Activated naive CD8-positive, alpha-beta T cell (primary cell): ENCODE measurements at regions not wholly inside any gene's neighbourhood (a gene's known extent, or its start where the extent isn't known, plus 50 kb on each side); places are given as distances from the start of the nearest gene placed in this dataset.
"Not testable (repeated sequence)": the region's sequence is repeated elsewhere in the genome, so short reads cannot be mapped to it uniquely, and the experiment has no call there.

ENCODE experiments used
- H3K27ac Mint-ChIP-seq: one replicate; pipeline ENCODE4 v1.8.0; 2021; ENCODE audit warnings: mixed read lengths
- H3K27me3 Mint-ChIP-seq: one replicate; pipeline ENCODE4 v1.8.0; 2021; ENCODE audit warnings: mixed read lengths
- H3K36me3 Mint-ChIP-seq: one replicate; pipeline ENCODE4 v1.8.0; 2021; ENCODE audit warnings: mixed read lengths
- H3K4me1 Mint-ChIP-seq: one replicate; pipeline ENCODE4 v1.8.0; 2021; ENCODE audit warnings: low read depth, mixed read lengths
- H3K4me3 Mint-ChIP-seq: one replicate; pipeline ENCODE4 v1.8.0; 2021; ENCODE audit warnings: mild to moderate bottlenecking, mixed read lengths
- H3K9me3 Mint-ChIP-seq: one replicate; pipeline ENCODE4 v1.8.0; 2021; ENCODE audit warnings: low read depth, mixed read lengths

DNA sequence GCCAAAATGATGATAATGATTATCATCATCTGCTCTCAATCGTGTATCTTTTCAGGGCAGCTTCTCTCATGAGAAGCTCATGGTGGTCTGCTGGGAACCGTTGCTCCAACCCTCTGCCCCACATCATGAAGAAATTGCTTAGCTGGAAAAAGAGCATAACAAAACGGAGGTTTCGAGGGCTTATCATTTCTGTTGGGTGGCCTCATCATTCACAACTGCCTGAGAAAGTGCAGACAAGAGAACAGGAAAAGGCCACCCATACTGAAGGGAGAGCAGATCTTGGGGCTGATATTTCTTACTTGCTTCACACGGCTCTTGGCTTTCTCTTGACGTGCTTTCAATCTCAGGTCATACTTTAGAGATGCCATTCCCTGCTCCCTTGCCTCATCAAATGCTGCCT is 471.6 kb downstream of the CD83 start:
- no peaks in the 10 kb centered on the region for H3K9me3 Mint-ChIP-seq
- no peak overlapping the region for H3K4me3 Mint-ChIP-seq
- no peaks in the 10 kb centered on the region for H3K27me3 Mint-ChIP-seq
- no peak overlapping the region for H3K27ac Mint-ChIP-seq
- no peaks in the 10 kb centered on the region for H3K4me1 Mint-ChIP-seq
- no peaks in the 10 kb centered on the region for H3K36me3 Mint-ChIP-seq

DNA sequence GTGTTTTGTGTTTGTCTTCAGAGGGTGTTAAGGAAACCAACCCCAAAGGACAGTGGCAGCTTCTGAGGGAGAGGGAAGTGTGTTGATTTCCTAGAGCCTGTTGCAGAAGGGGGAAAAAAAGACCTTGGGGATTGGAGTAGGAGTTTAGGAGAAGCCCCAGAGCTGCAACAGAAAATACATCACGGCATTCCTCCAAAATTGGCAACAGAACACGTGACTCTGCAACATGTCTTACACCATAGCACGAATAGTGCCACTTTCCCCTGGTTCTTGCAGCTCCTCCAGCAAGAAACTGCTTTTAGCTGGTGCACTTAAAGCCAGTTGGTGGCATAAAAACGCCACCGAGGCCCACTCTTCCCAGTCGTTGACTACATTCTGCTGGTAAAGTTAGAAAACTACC is 473.0 kb downstream of the CD83 start:
- H3K4me3 Mint-ChIP-seq: no peak overlapping the region
- H3K9me3 Mint-ChIP-seq: no peaks in the 10 kb centered on the region
- H3K4me1 Mint-ChIP-seq: no peaks in the 10 kb centered on the region
- H3K27ac Mint-ChIP-seq: no peak overlapping the region
- no peaks in the 10 kb centered on the region for H3K27me3 Mint-ChIP-seq
- H3K36me3 Mint-ChIP-seq: no peaks in the 10 kb centered on the region

DNA sequence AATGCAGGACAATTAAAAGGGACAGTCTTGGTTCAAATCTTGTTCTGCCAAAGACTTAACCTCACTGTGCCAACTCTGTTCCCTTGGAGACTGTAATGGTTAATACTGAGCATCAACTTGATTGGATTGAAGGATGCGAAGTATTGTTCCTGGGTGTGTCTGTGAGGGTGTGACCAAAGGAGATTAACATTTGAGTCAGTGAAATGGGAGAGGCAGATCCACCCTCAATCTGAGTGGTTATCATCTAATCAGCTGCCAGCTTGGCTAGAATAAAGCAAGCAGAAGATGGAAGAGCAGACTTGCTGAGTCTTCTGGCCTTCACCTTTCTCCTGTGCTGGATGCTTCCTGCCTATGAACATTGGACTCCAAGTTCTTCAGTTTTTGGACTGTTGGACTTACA is 474.4 kb downstream of the CD83 start:
- Mint-ChIP-seq H3K4me1 (no peaks in the 10 kb centered on the region), H3K27me3 (no peaks in the 10 kb centered on the region), H3K27ac (no peak overlapping the region), H3K9me3 (no peaks in the 10 kb centered on the region), H3K36me3 (no peaks in the 10 kb centered on the region), H3K4me3 (no peak overlapping the region)

DNA sequence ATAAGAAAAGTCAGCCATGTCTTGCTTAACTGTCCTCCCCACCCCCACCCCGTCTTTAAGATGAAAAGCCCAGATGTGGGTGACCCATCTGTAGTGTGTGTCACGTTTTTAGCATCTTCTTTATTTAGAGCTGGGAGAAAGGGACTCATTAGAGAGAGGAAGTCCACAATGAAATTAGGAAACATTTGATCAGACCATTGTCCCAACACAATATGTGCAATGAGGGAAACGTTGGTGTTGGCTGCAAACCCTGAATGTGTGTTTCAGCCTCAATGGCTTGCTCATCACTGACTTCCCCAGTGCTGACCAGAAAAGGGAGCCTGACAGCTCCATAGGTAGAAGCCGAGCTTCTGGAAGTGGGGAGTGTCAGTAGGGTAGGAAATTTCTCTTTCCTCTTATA is 475.7 kb downstream of the CD83 start:
- H3K4me1 Mint-ChIP-seq: peaks cover 1% of the 10 kb centered on the region
- H3K27me3 Mint-ChIP-seq: no peaks in the 10 kb centered on the region
- H3K9me3 Mint-ChIP-seq: no peaks in the 10 kb centered on the region
- H3K36me3 Mint-ChIP-seq: no peaks in the 10 kb centered on the region
- no peak overlapping the region for H3K27ac Mint-ChIP-seq
- H3K4me3 Mint-ChIP-seq: no peak overlapping the region

DNA sequence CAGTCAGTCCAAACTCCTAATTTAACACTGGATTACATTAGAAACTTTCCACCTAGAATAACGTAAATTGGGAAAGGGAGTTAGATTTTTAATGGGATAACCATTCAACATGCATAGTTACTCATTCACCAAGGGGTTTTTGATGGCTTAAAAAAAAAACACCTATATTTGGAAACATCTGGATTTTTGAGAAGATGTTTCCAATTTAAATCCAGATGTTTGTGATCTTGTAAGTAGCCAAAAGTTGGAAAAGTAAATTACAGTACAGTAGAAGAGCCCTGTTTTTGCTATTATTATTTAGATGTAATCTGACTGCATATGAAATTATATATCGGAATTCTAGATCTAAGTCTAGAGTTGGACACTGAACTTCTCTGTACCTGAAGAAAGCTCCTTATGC is 478.2 kb downstream of the CD83 start:
- no peaks in the 10 kb centered on the region for H3K36me3 Mint-ChIP-seq
- no peak overlapping the region for H3K4me3 Mint-ChIP-seq
- peaks cover 1% of the 10 kb centered on the region for H3K4me1 Mint-ChIP-seq
- no peaks in the 10 kb centered on the region for H3K27me3 Mint-ChIP-seq
- H3K27ac Mint-ChIP-seq: no peak overlapping the region
- H3K9me3 Mint-ChIP-seq: no peaks in the 10 kb centered on the region

DNA sequence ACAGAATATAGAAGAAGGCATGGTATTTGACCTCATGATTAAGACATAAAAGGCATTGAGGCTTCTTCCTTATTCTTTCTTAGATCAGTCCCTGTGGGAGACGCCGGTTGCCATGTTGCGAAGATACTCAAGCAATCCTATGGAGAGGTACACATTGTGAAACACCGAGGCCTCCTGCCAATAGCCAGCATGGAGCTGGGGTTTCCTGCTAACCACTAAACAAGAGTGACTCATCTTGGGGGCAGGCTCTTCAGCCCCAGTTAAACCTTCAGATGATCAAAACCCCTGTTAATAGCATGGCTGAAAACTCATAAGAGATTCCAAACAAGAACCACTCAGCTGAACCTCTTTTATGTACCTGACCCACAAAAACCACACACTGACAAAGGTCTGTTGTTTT is 478.8 kb downstream of the CD83 start:
- H3K36me3 Mint-ChIP-seq: no peaks in the 10 kb centered on the region
- no peak overlapping the region for H3K4me3 Mint-ChIP-seq

DNA sequence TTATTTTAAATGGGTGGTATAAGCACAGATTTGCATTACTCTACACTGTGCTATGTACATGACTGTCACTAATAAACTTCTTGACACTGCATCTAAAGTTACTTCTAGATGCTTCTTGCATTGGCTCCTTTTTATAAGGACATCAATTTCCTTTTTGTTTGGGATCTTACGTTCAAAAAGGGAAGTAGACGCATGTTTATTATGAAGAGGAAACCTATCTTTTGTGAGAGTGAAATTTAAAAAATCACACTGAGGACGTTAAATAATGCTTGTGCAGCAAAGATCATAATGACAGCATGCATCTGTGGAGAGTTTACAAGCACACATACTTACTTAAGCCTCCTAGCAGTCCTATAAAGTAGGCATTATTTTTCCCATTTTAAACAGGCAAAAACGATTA is 479.5 kb downstream of the CD83 start:
- H3K27me3 Mint-ChIP-seq: no peaks in the 10 kb centered on the region
- no peak overlapping the region for H3K27ac Mint-ChIP-seq
- no peak overlapping the region for H3K4me3 Mint-ChIP-seq

More for the DNA sequence above, 478.8 kb downstream of the CD83 start:
- H3K27ac Mint-ChIP-seq: no peak overlapping the region
- H3K9me3 Mint-ChIP-seq: no peaks in the 10 kb centered on the region
- no peaks in the 10 kb centered on the region for H3K27me3 Mint-ChIP-seq
- H3K4me1 Mint-ChIP-seq: peaks cover 1% of the 10 kb centered on the region

DNA sequence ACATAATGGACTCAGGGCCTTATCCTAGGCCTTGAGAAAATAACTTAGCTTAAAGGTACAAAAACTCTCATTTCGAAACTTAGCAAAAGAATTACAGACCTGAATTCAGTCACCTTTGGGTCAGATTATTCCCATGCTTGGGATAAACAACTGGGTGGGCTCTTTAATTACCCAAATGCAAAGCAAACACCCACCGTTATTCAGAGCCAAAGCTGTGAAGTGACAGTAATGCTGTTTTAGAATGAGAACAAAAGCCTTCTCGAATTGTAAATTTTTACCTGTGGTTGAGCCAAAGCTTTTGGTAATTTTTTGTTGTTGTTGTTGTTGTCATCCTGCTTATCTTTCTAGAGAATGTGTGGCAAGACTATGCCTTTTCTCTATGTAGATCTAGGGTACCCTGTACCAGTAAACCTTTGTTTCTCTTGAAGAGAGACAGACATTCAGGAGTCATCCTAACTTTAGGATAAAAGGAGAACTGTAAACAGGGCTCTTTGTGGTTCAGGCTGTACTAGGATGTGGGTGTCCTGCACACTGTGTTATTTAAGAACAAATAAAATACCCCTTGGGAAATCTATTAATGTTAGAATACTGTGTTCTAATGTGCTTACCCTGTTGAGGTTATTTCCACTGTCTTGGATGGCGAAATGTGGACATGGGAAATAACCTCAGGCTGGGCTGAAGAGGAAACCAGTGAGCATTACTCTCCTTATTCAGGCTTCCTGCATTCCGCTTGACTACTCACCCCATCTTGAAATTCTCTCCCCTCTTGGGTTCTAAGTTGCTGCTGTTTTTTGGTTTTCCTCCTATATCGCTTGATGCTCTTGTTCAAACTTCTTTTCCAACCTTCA is 480.7 kb downstream of the CD83 start:
- Mint-ChIP-seq H3K27me3 (no peaks in the 10 kb centered on the region), H3K27ac (no peak overlapping the region), H3K4me3 (no peak overlapping the region), H3K4me1 (peaks cover 1% of the 10 kb centered on the region), H3K9me3 (no peaks in the 10 kb centered on the region), H3K36me3 (no peaks in the 10 kb centered on the region)

More for the DNA sequence above, 479.5 kb downstream of the CD83 start:
- Mint-ChIP-seq H3K9me3 (no peaks in the 10 kb centered on the region), H3K36me3 (no peaks in the 10 kb centered on the region), H3K4me1 (peaks cover 1% of the 10 kb centered on the region)

DNA sequence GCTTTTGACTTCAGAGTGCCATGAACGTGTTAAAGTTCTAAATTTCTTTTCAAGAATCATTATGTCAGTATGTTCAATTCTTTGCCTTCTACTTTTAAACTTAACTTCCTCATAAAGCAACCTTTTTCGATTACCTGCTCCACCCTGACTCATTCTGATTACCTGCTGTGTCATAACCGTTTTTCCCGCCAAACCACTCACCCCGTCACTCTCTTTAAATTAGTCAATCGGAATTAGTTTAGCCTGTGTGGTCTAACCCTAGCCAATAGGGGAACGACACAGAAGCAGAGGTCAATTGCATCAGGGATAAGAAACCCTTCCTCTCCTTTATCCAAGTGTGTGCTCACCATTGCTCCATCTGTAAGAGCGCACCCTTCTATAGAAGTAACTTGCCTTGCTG is 482.7 kb downstream of the CD83 start:
- H3K4me1 Mint-ChIP-seq, H3K27me3 Mint-ChIP-seq, H3K27ac Mint-ChIP-seq, H3K9me3 Mint-ChIP-seq, H3K4me3 Mint-ChIP-seq, H3K36me3 Mint-ChIP-seq: not testable (repeated sequence)

DNA sequence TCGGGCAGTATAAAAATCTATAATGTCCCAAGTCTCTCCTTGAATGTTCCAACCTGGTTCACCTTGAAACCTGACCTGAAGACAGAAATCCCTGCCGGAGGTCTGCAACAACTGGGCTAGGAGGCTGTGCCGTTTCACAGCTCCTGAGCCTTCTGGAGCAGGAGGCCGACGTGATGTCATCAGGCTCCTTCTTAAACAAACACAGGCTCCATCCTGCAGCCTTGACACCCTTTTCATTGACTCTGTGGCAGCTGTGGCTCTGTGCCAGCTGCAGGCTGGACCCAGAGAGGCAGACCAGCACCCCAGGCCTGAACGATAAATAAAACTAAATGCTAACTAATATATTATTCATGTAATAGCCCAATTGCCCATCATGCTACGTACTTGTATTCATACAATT is 483.9 kb downstream of the CD83 start:
- no peak overlapping the region for H3K27ac Mint-ChIP-seq
- H3K4me3 Mint-ChIP-seq: no peak overlapping the region
- H3K9me3 Mint-ChIP-seq: no peaks in the 10 kb centered on the region
- H3K27me3 Mint-ChIP-seq: no peaks in the 10 kb centered on the region
- H3K36me3 Mint-ChIP-seq: no peaks in the 10 kb centered on the region
- H3K4me1 Mint-ChIP-seq: peaks cover 1% of the 10 kb centered on the region

DNA sequence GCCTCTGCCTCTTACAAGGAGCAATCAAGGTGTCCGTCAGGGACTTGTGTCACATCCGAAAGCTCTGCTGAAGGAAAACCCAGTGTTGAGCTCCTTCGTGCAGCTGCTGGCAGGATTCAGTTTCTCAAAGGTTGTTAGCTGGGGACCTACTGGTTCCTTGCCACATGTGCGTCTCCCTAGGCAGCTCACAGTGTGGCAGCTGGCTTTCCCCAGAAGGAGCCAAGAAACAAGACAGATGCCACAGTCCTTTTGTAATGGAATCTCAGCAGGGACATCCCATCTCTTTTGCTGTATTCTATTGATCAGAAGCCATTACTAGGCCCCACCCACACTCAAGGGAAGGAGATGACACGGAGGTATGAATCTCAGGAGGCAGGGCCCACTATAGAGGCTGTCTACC is 488.8 kb downstream of the CD83 start:
- H3K36me3 Mint-ChIP-seq: no peaks in the 10 kb centered on the region
- H3K27ac Mint-ChIP-seq: no peak overlapping the region
- H3K9me3 Mint-ChIP-seq: peaks cover 3% of the 10 kb centered on the region
- no peaks in the 10 kb centered on the region for H3K27me3 Mint-ChIP-seq
- H3K4me3 Mint-ChIP-seq: no peak overlapping the region
- peaks cover 2% of the 10 kb centered on the region for H3K4me1 Mint-ChIP-seq

DNA sequence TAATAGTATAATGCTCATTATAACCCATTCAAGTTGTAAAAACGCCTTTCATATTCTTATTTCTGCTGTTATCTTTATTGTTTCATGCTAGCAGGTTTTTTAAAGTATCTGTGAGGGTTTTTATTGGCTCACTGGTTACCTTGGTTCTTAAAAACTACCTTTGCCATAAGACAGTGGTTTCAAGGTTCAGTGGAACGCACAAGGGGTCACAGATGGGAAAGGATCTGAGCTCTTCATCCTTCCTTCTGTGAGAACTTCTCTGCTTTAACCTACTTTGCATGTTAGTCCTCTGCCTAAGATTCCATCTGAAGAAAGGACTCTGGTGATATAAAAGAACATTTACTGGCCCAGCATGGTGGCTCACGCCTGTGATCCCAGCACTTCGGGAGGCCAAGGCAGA is 492.6 kb downstream of the CD83 start:
- H3K4me3 Mint-ChIP-seq: no peak overlapping the region
- H3K36me3 Mint-ChIP-seq: no peaks in the 10 kb centered on the region
- H3K9me3 Mint-ChIP-seq: peaks cover 3% of the 10 kb centered on the region
- no peak overlapping the region for H3K27ac Mint-ChIP-seq
- H3K4me1 Mint-ChIP-seq: peaks cover 7% of the 10 kb centered on the region
- H3K27me3 Mint-ChIP-seq: no peaks in the 10 kb centered on the region

DNA sequence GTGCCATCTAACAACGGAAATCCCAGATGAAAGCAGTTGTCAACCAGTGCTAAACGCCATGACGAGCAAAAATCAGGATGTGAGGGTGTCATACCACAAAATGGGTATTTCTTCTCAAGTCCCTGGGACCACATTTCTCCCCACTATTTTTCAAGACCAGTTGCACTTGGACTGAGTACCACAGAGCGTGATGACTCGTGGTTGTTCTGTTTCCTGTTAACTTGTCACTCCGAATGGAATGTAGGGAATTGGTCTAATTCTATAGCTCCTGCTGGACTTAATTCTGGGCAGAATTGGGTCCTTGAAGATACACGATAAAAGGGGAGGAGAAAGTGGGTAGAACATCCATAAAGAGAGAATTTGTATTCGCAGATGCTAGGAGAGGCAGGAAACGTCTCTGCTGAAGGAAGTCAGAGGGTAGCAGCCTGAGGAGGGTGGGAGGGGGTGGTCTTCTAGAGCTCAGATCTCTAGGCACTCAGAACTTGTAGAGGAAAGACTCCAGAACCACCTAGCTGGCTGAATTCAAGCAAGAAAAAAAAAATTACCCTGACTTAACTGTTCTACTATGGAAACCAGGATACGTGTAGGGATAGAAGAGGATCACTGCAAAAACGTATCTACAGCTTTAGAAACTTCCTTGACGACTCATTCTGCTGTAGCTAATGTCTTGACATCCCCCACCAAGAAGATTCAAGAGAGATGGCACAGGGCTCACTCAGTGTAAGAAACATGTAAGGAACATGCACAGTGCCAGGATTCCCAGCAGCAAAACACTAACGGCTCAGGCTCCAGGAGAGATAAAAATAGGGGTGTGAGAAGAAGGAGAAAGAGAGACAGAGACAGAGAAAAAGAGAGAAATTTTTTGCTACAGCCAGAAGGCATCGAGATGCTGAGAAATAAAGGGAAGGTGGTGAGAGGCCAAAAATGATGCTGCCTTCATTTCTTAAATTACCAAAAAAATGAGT is 494.7 kb downstream of the CD83 start:
- H3K27ac Mint-ChIP-seq: no peak overlapping the region
- peaks cover 11% of the 10 kb centered on the region for H3K9me3 Mint-ChIP-seq
- peaks cover 10% of the 10 kb centered on the region for H3K4me1 Mint-ChIP-seq
- H3K36me3 Mint-ChIP-seq: peaks cover 3% of the 10 kb centered on the region
- H3K27me3 Mint-ChIP-seq: no peaks in the 10 kb centered on the region
- peak overlapping the region; percentile 54 for H3K4me3 Mint-ChIP-seq

DNA sequence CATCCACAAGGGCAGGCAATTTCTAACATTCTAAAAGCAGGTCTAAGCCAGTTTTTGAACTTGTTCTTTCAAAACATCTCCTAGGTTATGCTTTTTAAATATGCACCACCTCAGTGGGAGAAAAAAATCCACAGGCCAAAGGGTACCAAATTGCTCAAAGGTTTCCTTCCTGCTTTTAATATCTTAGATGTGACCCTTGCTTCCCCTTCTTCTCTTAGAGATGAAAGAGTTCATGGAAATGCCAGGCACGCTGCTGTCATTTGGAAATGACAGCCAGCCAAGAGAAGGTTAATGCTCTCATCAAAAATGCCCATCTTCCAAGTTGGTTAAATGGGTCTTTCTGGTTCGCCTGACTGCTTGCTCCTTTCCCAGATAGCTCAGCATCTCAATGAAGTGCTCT is 497.1 kb downstream of the CD83 start:
- Mint-ChIP-seq H3K4me1 (peaks cover 12% of the 10 kb centered on the region), H3K36me3 (peaks cover 3% of the 10 kb centered on the region), H3K4me3 (no peak overlapping the region), H3K27me3 (no peaks in the 10 kb centered on the region), H3K27ac (no peak overlapping the region), H3K9me3 (peaks cover 11% of the 10 kb centered on the region)

DNA sequence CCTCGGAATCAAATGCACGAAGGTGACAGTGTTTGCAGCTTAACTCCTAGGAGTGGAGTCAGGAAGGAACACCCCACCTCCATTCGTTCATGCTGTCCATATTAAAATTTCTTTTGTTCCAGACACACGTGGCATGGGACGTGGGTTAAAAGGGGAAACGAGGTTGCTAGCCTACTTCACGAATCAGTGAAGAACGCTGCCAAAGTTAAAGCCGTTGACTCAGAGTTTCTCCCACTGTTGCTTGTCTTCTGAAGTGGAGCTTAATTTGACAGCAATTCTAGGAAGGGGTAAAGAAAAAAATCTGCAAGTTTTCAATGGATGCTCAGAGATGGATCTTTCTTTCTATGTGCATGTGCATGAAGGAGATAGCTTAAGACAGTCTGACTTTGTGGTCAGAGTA is 499.1 kb downstream of the CD83 start:
- Mint-ChIP-seq H3K4me1 (peaks cover 14% of the 10 kb centered on the region), H3K9me3 (peaks cover 8% of the 10 kb centered on the region), H3K36me3 (peaks cover 3% of the 10 kb centered on the region)

More for the DNA sequence above, 499.1 kb downstream of the CD83 start:
- Mint-ChIP-seq H3K4me3 (no peak overlapping the region), H3K27me3 (no peaks in the 10 kb centered on the region), H3K27ac (no peak overlapping the region)
